ENCODE measurements at regions not wholly inside any gene's neighbourhood (a gene's known extent, or its start where the extent isn't known, plus 50 kb on each side); places are given as distances from the start of the nearest gene placed in this dataset.
"Not testable (repeated sequence)": the region's sequence is repeated elsewhere in the genome, so short reads cannot be mapped to it uniquely, and the experiment has no call there.

- Mint-ChIP-seq H3K9me3 (no peaks in the 10 kb centered on the region), H3K27ac (no peak overlapping the region), H3K36me3 (no peaks in the 10 kb centered on the region)
- ATAC-seq (no peak), DNase-seq (ENCODE audit: low spot score in 2 of 2) (no peak)
Measured at GRCh38 chr12:53857666-53858065, 81.0 kb upstream of the HOXC13 start.

GRCh38 chr12:53860426-53861345, 77.9 kb upstream of the HOXC13 start:
- DNase-seq (ENCODE audit: low spot score in 2 of 2) = no peak
- no peaks in the 10 kb centered on the region for H3K36me3 Mint-ChIP-seq
- no peak for ATAC-seq
- no peak overlapping the region for H3K27ac Mint-ChIP-seq
- no peaks in the 10 kb centered on the region for H3K9me3 Mint-ChIP-seq

GRCh38 chr12:53862206-53862605, 76.4 kb upstream of the HOXC13 start:
- DNase-seq (ENCODE audit: low spot score in 2 of 2) (no peak), ATAC-seq (no peak)
- Mint-ChIP-seq H3K36me3 (no peaks in the 10 kb centered on the region), H3K9me3 (no peaks in the 10 kb centered on the region), H3K27ac (no peak overlapping the region)

DNA sequence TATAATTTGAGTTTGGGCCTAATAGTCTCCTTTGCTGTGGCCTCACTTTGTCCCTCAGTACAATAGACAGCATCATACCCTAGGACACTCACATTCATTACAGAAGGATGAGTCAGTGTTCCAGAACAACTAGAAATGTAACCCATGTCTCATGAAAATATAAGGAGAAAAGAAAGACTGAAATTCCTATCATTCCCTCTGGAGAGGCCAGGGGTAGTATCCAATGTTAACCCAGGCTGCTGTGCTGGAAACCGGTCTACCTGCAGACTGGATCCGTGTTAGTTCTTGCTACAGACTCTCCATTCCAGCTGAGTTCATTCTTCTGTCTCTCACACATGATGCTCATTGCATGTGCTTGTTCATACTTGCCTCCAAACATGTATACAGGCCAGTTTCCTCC, 75.8 kb upstream of the HOXC13 start:
- DNase-seq (ENCODE audit: low spot score in 2 of 2) = no peak
- Mint-ChIP-seq H3K36me3 (no peaks in the 10 kb centered on the region), H3K9me3 (no peaks in the 10 kb centered on the region), H3K27ac (no peak overlapping the region)
- ATAC-seq = no peak

- Mint-ChIP-seq H3K36me3 (no peaks in the 10 kb centered on the region), H3K27ac (no peak overlapping the region), H3K9me3 (no peaks in the 10 kb centered on the region)
- ATAC-seq = no peak
- DNase-seq (ENCODE audit: low spot score in 2 of 2) = no peak
Measured at GRCh38 chr12:53866727-53867126, 71.9 kb upstream of the HOXC13 start.

GRCh38 chr12:53867216-53868012, 71.2 kb upstream of the HOXC13 start:
- ATAC-seq = no peak
- no peaks in the 10 kb centered on the region for H3K36me3 Mint-ChIP-seq
- H3K27ac Mint-ChIP-seq = no peak overlapping the region
- DNase-seq (ENCODE audit: low spot score in 2 of 2) = no peak
- H3K9me3 Mint-ChIP-seq = no peaks in the 10 kb centered on the region

GRCh38 chr12:53868511-53868986, 70.1 kb upstream of the HOXC13 start:
- Mint-ChIP-seq H3K9me3 (no peaks in the 10 kb centered on the region), H3K36me3 (no peaks in the 10 kb centered on the region), H3K27ac (no peak overlapping the region)
- no peak for ATAC-seq
- DNase-seq (ENCODE audit: low spot score in 2 of 2) = no peak

- ATAC-seq (no peak), DNase-seq (ENCODE audit: low spot score in 2 of 2) (no peak)
- Mint-ChIP-seq H3K36me3 (no peaks in the 10 kb centered on the region), H3K27ac (no peak overlapping the region), H3K9me3 (no peaks in the 10 kb centered on the region)
Measured at GRCh38 chr12:53869500-53869899, 69.1 kb upstream of the HOXC13 start.

DNA sequence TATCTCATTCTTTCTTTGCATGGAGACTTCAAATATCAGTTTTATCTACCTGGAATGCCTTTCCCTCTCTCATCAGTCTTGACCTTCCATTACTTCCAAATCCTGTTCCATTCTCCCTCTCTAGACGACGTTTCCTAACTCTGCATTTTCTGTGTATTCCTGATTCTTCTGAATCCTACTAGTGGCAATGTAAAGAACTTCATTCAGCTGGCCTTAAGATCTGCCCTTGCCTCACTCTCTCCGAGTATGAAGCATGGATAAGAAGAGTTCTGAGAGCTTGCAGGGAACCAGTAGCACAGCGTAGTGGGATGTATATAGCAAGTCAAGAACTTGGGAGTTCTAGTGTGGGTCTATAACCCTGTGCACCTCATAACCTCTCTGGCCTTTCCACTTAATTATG, 68.5 kb upstream of the HOXC13 start:
- no peak for DNase-seq (ENCODE audit: low spot score in 2 of 2)
- no peaks in the 10 kb centered on the region for H3K9me3 Mint-ChIP-seq
- no peaks in the 10 kb centered on the region for H3K36me3 Mint-ChIP-seq
- no peak for ATAC-seq
- no peak overlapping the region for H3K27ac Mint-ChIP-seq

DNA sequence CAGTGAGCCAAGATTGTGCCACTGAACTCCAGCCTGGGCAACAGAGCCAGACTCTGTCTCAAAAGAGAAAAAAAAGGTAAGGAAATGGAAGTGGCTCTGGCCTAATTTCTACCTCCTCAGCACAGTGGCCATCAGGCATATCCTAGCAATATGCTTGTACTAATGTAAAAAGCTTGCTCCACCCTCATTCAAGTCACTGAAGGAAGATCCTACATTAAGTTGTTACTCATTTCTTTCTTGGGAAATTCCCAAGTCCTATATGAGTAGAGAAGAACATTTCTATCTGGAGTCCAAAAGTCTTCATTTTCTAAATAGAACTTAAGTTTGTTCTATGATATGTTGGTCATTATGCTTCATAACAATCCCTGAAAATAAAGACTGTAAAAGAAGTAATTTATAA, 67.3 kb upstream of the HOXC13 start:
- Mint-ChIP-seq H3K27ac (no peak overlapping the region), H3K9me3 (no peaks in the 10 kb centered on the region), H3K36me3 (no peaks in the 10 kb centered on the region)
- ATAC-seq (no peak), DNase-seq (ENCODE audit: low spot score in 2 of 2) (no peak)

- no peaks in the 10 kb centered on the region for H3K9me3 Mint-ChIP-seq
- no peaks in the 10 kb centered on the region for H3K36me3 Mint-ChIP-seq
- DNase-seq (ENCODE audit: low spot score in 2 of 2) = no peak
- no peak for ATAC-seq
- H3K27ac Mint-ChIP-seq = no peak overlapping the region
Measured at GRCh38 chr12:53872367-53872766, 66.3 kb upstream of the HOXC13 start.

DNA sequence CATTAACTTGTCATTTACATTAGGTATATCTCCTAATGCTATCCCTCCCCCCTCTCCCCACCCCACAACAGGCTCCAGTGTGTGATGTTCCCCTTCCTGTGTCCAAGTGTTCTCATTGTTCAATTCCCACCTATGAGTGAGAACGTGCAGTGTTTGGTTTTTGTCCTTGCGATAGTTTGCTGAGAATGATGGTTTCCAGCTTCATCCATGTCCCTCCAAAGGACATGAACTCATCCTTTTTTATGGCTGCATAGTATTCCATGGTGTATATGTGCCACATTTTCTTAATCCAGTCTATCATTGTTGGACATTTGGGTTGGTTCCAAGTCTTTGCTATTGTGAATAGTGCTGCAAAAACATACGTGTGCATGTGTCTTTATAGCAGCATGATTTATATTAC, 60.7 kb upstream of the HOXC13 start:
- not testable (repeated sequence) for H3K36me3 Mint-ChIP-seq; ATAC-seq; H3K27ac Mint-ChIP-seq; DNase-seq (ENCODE audit: low spot score in 2 of 2); H3K9me3 Mint-ChIP-seq

GRCh38 chr12:53887006-53887405, 51.6 kb upstream of the HOXC13 start:
- Mint-ChIP-seq H3K36me3 (no peaks in the 10 kb centered on the region), H3K27ac (no peak overlapping the region), H3K9me3 (no peaks in the 10 kb centered on the region)
- DNase-seq (ENCODE audit: low spot score in 2 of 2) = no peak
- ATAC-seq = no peak

- H3K9me3 Mint-ChIP-seq = no peaks in the 10 kb centered on the region
- H3K27ac Mint-ChIP-seq = no peak overlapping the region
- H3K36me3 Mint-ChIP-seq = no peaks in the 10 kb centered on the region
- DNase-seq (ENCODE audit: low spot score in 2 of 2) = no peak
- no peak for ATAC-seq
Measured at GRCh38 chr12:53887881-53888280, 50.8 kb upstream of the HOXC13 start.
